ENCODE measurements at regions not wholly inside any gene's neighbourhood (a gene's known extent, or its start where the extent isn't known, plus 50 kb on each side); places are given as distances from the start of the nearest gene placed in this dataset.

- no peak for DNase-seq (ENCODE audit: low spot score)
Measured at GRCh38 chr6:45830441-45831139, 185.1 kb downstream of the CLIC5 start.

GRCh38 chr6:45829873-45830272 lies 185.8 kb downstream of the CLIC5 start:
- DNase-seq (ENCODE audit: low spot score) = no peak

GRCh38 chr6:45827952-45828530 lies 187.6 kb downstream of the CLIC5 start:
- no peak for DNase-seq (ENCODE audit: low spot score)

- no peak for DNase-seq (ENCODE audit: low spot score)
Measured at GRCh38 chr6:45822873-45823272, 192.8 kb downstream of the CLIC5 start.

- no peak for DNase-seq (ENCODE audit: low spot score)
Measured at GRCh38 chr6:45822246-45822812, 193.3 kb downstream of the CLIC5 start.

GRCh38 chr6:45818655-45819054 lies 197.0 kb downstream of the CLIC5 start:
- no peak for DNase-seq (ENCODE audit: low spot score)

GRCh38 chr6:45816674-45817297 lies 198.9 kb downstream of the CLIC5 start:
- no peak for DNase-seq (ENCODE audit: low spot score)

- no peak for DNase-seq (ENCODE audit: low spot score)
Measured at GRCh38 chr6:45815466-45816125, 200.1 kb downstream of the CLIC5 start.

- no peak for DNase-seq (ENCODE audit: low spot score)
Measured at GRCh38 chr6:45814772-45815171, 200.9 kb downstream of the CLIC5 start.

GRCh38 chr6:45813943-45814342 lies 201.7 kb downstream of the CLIC5 start:
- DNase-seq (ENCODE audit: low spot score) = no peak

GRCh38 chr6:45812922-45813321 lies 202.7 kb downstream of the CLIC5 start:
- DNase-seq (ENCODE audit: low spot score) = no peak

- no peak for DNase-seq (ENCODE audit: low spot score)
Measured at GRCh38 chr6:45808917-45809316, 206.7 kb downstream of the CLIC5 start.

GRCh38 chr6:45808042-45808645 lies 207.5 kb downstream of the CLIC5 start:
- no peak for DNase-seq (ENCODE audit: low spot score)

GRCh38 chr6:45807311-45808041 lies 208.2 kb downstream of the CLIC5 start:
- no peak for DNase-seq (ENCODE audit: low spot score)

GRCh38 chr6:45806172-45806571 lies 209.5 kb downstream of the CLIC5 start:
- no peak for DNase-seq (ENCODE audit: low spot score)

GRCh38 chr6:45803071-45803470 lies 212.6 kb downstream of the CLIC5 start:
- DNase-seq (ENCODE audit: low spot score) = no peak

- DNase-seq (ENCODE audit: low spot score) = no peak
Measured at GRCh38 chr6:45801471-45802289, 214.0 kb downstream of the CLIC5 start.

GRCh38 chr6:45800911-45801310 lies 214.7 kb downstream of the CLIC5 start:
- DNase-seq (ENCODE audit: low spot score) = no peak

- no peak for DNase-seq (ENCODE audit: low spot score)
Measured at GRCh38 chr6:45795678-45796077, 220.0 kb downstream of the CLIC5 start.

GRCh38 chr6:45794465-45794864 lies 221.2 kb downstream of the CLIC5 start:
- DNase-seq (ENCODE audit: low spot score) = no peak

Measured in SK-N-DZ (cell line).